GM23248 (cell line): ENCODE measurements at regions not wholly inside any gene's neighbourhood (a gene's known extent, or its start where the extent isn't known, plus 50 kb on each side); places are given as distances from the start of the nearest gene placed in this dataset.
"Not testable (repeated sequence)": the region's sequence is repeated elsewhere in the genome, so short reads cannot be mapped to it uniquely, and the experiment has no call there.

Source experiments
- DNase-seq: peaks from one replicate; pipeline ENCODE4 v3.0.0-alpha.2; 2015
- H2AFZ ChIP-seq: fragments of 200-600 bp; sonication (generic); 2 replicates; pipeline ENCODE4 v1.6.1; 2016; ENCODE audit warnings: antibody characterized with exemption
- H3F3A ChIP-seq: fragments of 200-600 bp; sonication (generic); 2 replicates; pipeline ENCODE4 v1.6.1; 2016; ENCODE audit warnings: mild to moderate bottlenecking, antibody characterized with exemption, mixed run types; ENCODE audit not compliant: insufficient read depth
- H3K27ac ChIP-seq: fragments of 200-600 bp; sonication (generic); 2 replicates; pipeline ENCODE4 v1.5.1; 2016; ENCODE audit warnings: mild to moderate bottlenecking
- H3K27me3 ChIP-seq: fragments of 200-600 bp; sonication (generic); replicated peaks from 2 replicates; pipeline ENCODE4 v1.6.1; 2016; ENCODE audit warnings: mild to moderate bottlenecking; ENCODE audit not compliant: insufficient read depth
- H3K36me3 ChIP-seq: fragments of 200-600 bp; sonication (generic); 2 replicates; pipeline ENCODE4 v1.6.1; 2016; ENCODE audit warnings: low read depth, mild to moderate bottlenecking
- H3K4me1 ChIP-seq: fragments of 200-600 bp; sonication (generic); 2 replicates; pipeline ENCODE4 v1.6.1; 2016; ENCODE audit warnings: mild to moderate bottlenecking; ENCODE audit not compliant: insufficient read depth
- H3K4me2 ChIP-seq: fragments of 200-600 bp; sonication (generic); one replicate; pipeline ENCODE4 v1.6.1; 2016; ENCODE audit warnings: mild to moderate bottlenecking; ENCODE audit not compliant: unreplicated experiment
- H3K4me3 ChIP-seq: fragments of 200-600 bp; sonication (generic); 2 replicates; pipeline ENCODE4 v1.5.1; 2016; ENCODE audit warnings: mild to moderate bottlenecking
- H3K79me2 ChIP-seq: fragments of 200-600 bp; sonication (generic); 2 replicates; pipeline ENCODE4 v1.6.1; 2016; ENCODE audit warnings: mild to moderate bottlenecking; ENCODE audit not compliant: insufficient read depth
- H3K9ac ChIP-seq: fragments of 200-600 bp; sonication (generic); 2 replicates; pipeline ENCODE4 v1.6.1; 2016; ENCODE audit warnings: mild to moderate bottlenecking
- H3K9me2 ChIP-seq: fragments of 200-600 bp; sonication (generic); 2 replicates; pipeline ENCODE4 v1.6.1; 2016; ENCODE audit warnings: mixed run types, mild to moderate bottlenecking, moderate library complexity; ENCODE audit not compliant: insufficient read depth
- H3K9me3 ChIP-seq: fragments of 200-600 bp; sonication (generic); one replicate; pipeline ENCODE4 v1.6.1; 2017; ENCODE audit warnings: low read depth
- H4K20me1 ChIP-seq: fragments of 200-600 bp; sonication (generic); 2 replicates; pipeline ENCODE4 v1.6.0; 2016; ENCODE audit not compliant: insufficient read depth
- EZH2 ChIP-seq: fragments of 200-600 bp; sonication (generic); IDR thresholded peaks from 2 replicates; pipeline ENCODE4 v1.6.1; 2018; ENCODE audit warnings: antibody characterized with exemption, mild to moderate bottlenecking; ENCODE audit not compliant: insufficient read depth, poor library complexity, severe bottlenecking
- EZH2phosphoT487 ChIP-seq: fragments of 200-600 bp; sonication (generic); IDR thresholded peaks from 2 replicates; pipeline ENCODE4 v1.6.1; 2018; ENCODE audit warnings: antibody characterized with exemption, moderate library complexity, mild to moderate bottlenecking, low read depth; ENCODE audit not compliant: insufficient read depth
- WGBS, 2 experiments: methylation state at CpG; one replicate each; pipeline ENCODE4 v1.1.6; 2015 to 2017; ENCODE audit warnings: low lambda C conversion rate in 2 of 2, low coverage in 1 of 2; ENCODE audit errors: missing lambda C conversion rate in 2 of 2; 5-methylcytosine and 5-hydroxymethylcytosine counted together
- in situ Hi-C: fragments of 300-500 bp; cut with MboI; formaldehyde crosslinking; loops from 2 replicates; pipeline ENCODE4 v1.15.0; 2020

GRCh38 chr9:71515626-71516025, 252.7 kb downstream of the CEMIP2 start:
- Histone ChIP-seq H3K36me3 (no peaks in the 10 kb centered on the region), H3K4me1 (no peaks in the 10 kb centered on the region), H3K9me2 (no peaks in the 10 kb centered on the region), H2AFZ (no peak overlapping the region), H3K9me3 (no peaks in the 10 kb centered on the region), H3K9ac (no peak overlapping the region), H4K20me1 (no peaks in the 10 kb centered on the region), H3K27me3 (peaks cover 12% of the 10 kb centered on the region; the same call in 1 of the 2 replicates), H3K4me3 (no peak overlapping the region), H3K4me2 (no peak overlapping the region), H3F3A (no peaks in the 10 kb centered on the region), H3K79me2 (no peaks in the 10 kb centered on the region), H3K27ac (no peak overlapping the region)
- no peak for DNase-seq
- TF ChIP-seq EZH2 (no peak), EZH2phosphoT487 (no peak)
- in situ Hi-C loops = no loop called here
- WGBS, 2 experiments = 0% methylated on average over 1 of the region's 1 CpG

GRCh38 chr9:71515107-71515506, 253.2 kb downstream of the CEMIP2 start:
- H3K4me1 ChIP-seq = no peaks in the 10 kb centered on the region
- no peak overlapping the region for H3K4me3 ChIP-seq
- H3K79me2 ChIP-seq = no peaks in the 10 kb centered on the region
- H3F3A ChIP-seq = no peaks in the 10 kb centered on the region
- no peak overlapping the region for H2AFZ ChIP-seq
- no peak overlapping the region for H3K9ac ChIP-seq
- no peak for DNase-seq
- H3K27ac ChIP-seq = no peak overlapping the region
- no peaks in the 10 kb centered on the region for H3K9me2 ChIP-seq
- H3K36me3 ChIP-seq = no peaks in the 10 kb centered on the region
- no peaks in the 10 kb centered on the region for H4K20me1 ChIP-seq
- WGBS, 2 experiments = 8 to 15% methylated on average over 4 of the region's 4 CpGs
- no peak overlapping the region for H3K4me2 ChIP-seq
- TF ChIP-seq EZH2phosphoT487 (no peak), EZH2 (no peak)
- in situ Hi-C loops = no loop called here
- H3K27me3 ChIP-seq = peaks cover 12% of the 10 kb centered on the region; the same call in 1 of the 2 replicates
- no peaks in the 10 kb centered on the region for H3K9me3 ChIP-seq

GRCh38 chr9:71514344-71514975, 253.9 kb downstream of the CEMIP2 start:
- peak; percentile 13 for DNase-seq
- Histone ChIP-seq H2AFZ (no peak overlapping the region), H3K36me3 (no peaks in the 10 kb centered on the region), H3K27ac (no peak overlapping the region), H3K27me3 (peaks cover 11% of the 10 kb centered on the region; the same call in 1 of the 2 replicates), H4K20me1 (no peaks in the 10 kb centered on the region), H3F3A (no peaks in the 10 kb centered on the region), H3K4me3 (no peak overlapping the region), H3K4me2 (no peak overlapping the region), H3K9ac (no peak overlapping the region), H3K9me2 (no peaks in the 10 kb centered on the region), H3K4me1 (no peaks in the 10 kb centered on the region), H3K79me2 (no peaks in the 10 kb centered on the region), H3K9me3 (no peaks in the 10 kb centered on the region)
- in situ Hi-C loops = no loop called here
- WGBS, 2 experiments = 80 to 82% methylated on average over 2 of the region's 2 CpGs
- TF ChIP-seq EZH2 = no peak
- no peak for TF ChIP-seq EZH2phosphoT487

- no peaks in the 10 kb centered on the region for H3K36me3 ChIP-seq
- no peaks in the 10 kb centered on the region for H3K9me3 ChIP-seq
- no peak overlapping the region for H3K4me2 ChIP-seq
- no peak overlapping the region for H2AFZ ChIP-seq
- no peak overlapping the region for H3K27ac ChIP-seq
- H3K9me2 ChIP-seq = no peaks in the 10 kb centered on the region
- TF ChIP-seq EZH2 (no peak), EZH2phosphoT487 (no peak)
- peak; percentile 35 for DNase-seq
- no peaks in the 10 kb centered on the region for H3F3A ChIP-seq
- H3K79me2 ChIP-seq = no peaks in the 10 kb centered on the region
- H3K4me1 ChIP-seq = peaks cover 4% of the 10 kb centered on the region; the same call in 1 of the 2 replicates
- in situ Hi-C loops = no loop called here
- no peaks in the 10 kb centered on the region for H4K20me1 ChIP-seq
- H3K4me3 ChIP-seq = no peak overlapping the region
- H3K9ac ChIP-seq = no peak overlapping the region
- no peaks in the 10 kb centered on the region for H3K27me3 ChIP-seq
Observed at GRCh38 chr9:71509054-71509453, 259.3 kb downstream of the CEMIP2 start.

- DNase-seq, H3K36me3 ChIP-seq, H3F3A ChIP-seq, H3K4me1 ChIP-seq, H3K4me3 ChIP-seq, H3K9ac ChIP-seq, H3K4me2 ChIP-seq, H3K27ac ChIP-seq, H2AFZ ChIP-seq, H3K9me2 ChIP-seq, H3K9me3 ChIP-seq, H3K27me3 ChIP-seq, in situ Hi-C loops, H3K79me2 ChIP-seq, H4K20me1 ChIP-seq: not testable (repeated sequence)
- whole genome bisulfite sequencing, 2 experiments = 90 to 97% methylated on average over 2 of the region's 2 CpGs
Observed at GRCh38 chr9:71508141-71508540, 260.2 kb downstream of the CEMIP2 start.
